ENCODE measurements at regions not wholly inside any gene's neighbourhood (a gene's known extent, or its start where the extent isn't known, plus 50 kb on each side); places are given as distances from the start of the nearest gene placed in this dataset.
"Not testable (repeated sequence)": the region's sequence is repeated elsewhere in the genome, so short reads cannot be mapped to it uniquely, and the experiment has no call there.

- H3K27me3 ChIP-seq, result no peaks in the 10 kb centered on the region
- H3K36me3 ChIP-seq (replicated peaks; ENCODE audit: insufficient read depth, low read depth), result no peaks in the 10 kb centered on the region
- H2AFZ ChIP-seq, result no peak overlapping the region
- no peak overlapping the region for H3K27ac ChIP-seq
- no peaks in the 10 kb centered on the region for H3K9me2 ChIP-seq (replicated peaks; ENCODE audit: insufficient read depth)
- H4K20me1 ChIP-seq (ENCODE audit: insufficient read depth, poor library complexity, severe bottlenecking), result no peaks in the 10 kb centered on the region
- no peak for DNase-seq (ENCODE audit: low spot score)
- no peak overlapping the region for H3K4me2 ChIP-seq
- H3K4me3 ChIP-seq, result no peak overlapping the region
- H3K79me2 ChIP-seq, result no peaks in the 10 kb centered on the region
- H3K4me1 ChIP-seq (ENCODE audit: insufficient read depth), result no peaks in the 10 kb centered on the region
- no peaks in the 10 kb centered on the region for H3K9me3 ChIP-seq (ENCODE audit: low read depth)
- TF ChIP-seq EZH2phosphoT487 (IDR thresholded peaks at IDR 0.05; ENCODE audit: low read depth, severe bottlenecking, unreplicated experiment) (no peak), CTCF (IDR thresholded peaks at IDR 0.05; ENCODE audit: poor library complexity) (no peak), EZH2 (IDR thresholded peaks at IDR 0.05; ENCODE audit: borderline replicate concordance) (no peak)
Observed at GRCh38 chr13:74264333-74264732, 130.1 kb upstream of the KLF12 start.

GRCh38 chr13:74260420-74260819 lies 126.2 kb upstream of the KLF12 start:
- WGBS (ENCODE audit: low lambda C conversion rate, missing lambda C conversion rate), result 96% methylated on average over 3 of the region's 3 CpGs
- not testable (repeated sequence) for H3K79me2 ChIP-seq; H3K36me3 ChIP-seq (replicated peaks; ENCODE audit: insufficient read depth, low read depth); H3K4me1 ChIP-seq (ENCODE audit: insufficient read depth); H3K4me3 ChIP-seq; H4K20me1 ChIP-seq (ENCODE audit: insufficient read depth, poor library complexity, severe bottlenecking); H3K9me2 ChIP-seq (replicated peaks; ENCODE audit: insufficient read depth); H3K27ac ChIP-seq; H3K9me3 ChIP-seq (ENCODE audit: low read depth); H3K27me3 ChIP-seq; H3K4me2 ChIP-seq; DNase-seq (ENCODE audit: low spot score); H2AFZ ChIP-seq

GRCh38 chr13:74259641-74260040 lies 125.4 kb upstream of the KLF12 start:
- no peak overlapping the region for H3K27ac ChIP-seq
- H3K9me3 ChIP-seq (ENCODE audit: low read depth), result no peaks in the 10 kb centered on the region
- no peak overlapping the region for H2AFZ ChIP-seq
- H3K27me3 ChIP-seq, result no peaks in the 10 kb centered on the region
- H3K4me3 ChIP-seq, result no peak overlapping the region
- no peaks in the 10 kb centered on the region for H3K4me1 ChIP-seq (ENCODE audit: insufficient read depth)
- TF ChIP-seq EZH2 (IDR thresholded peaks at IDR 0.05; ENCODE audit: borderline replicate concordance) (no peak), CTCF (IDR thresholded peaks at IDR 0.05; ENCODE audit: poor library complexity) (no peak), EZH2phosphoT487 (IDR thresholded peaks at IDR 0.05; ENCODE audit: low read depth, severe bottlenecking, unreplicated experiment) (no peak)
- H3K4me2 ChIP-seq, result no peak overlapping the region
- WGBS (ENCODE audit: low lambda C conversion rate, missing lambda C conversion rate), result 69% methylated on average over 3 of the region's 3 CpGs
- H3K79me2 ChIP-seq, result no peaks in the 10 kb centered on the region
- no peaks in the 10 kb centered on the region for H4K20me1 ChIP-seq (ENCODE audit: insufficient read depth, poor library complexity, severe bottlenecking)
- DNase-seq (ENCODE audit: low spot score), result no peak
- H3K36me3 ChIP-seq (replicated peaks; ENCODE audit: insufficient read depth, low read depth), result no peaks in the 10 kb centered on the region
- H3K9me2 ChIP-seq (replicated peaks; ENCODE audit: insufficient read depth), result no peaks in the 10 kb centered on the region

- Histone ChIP-seq H3K4me1 (ENCODE audit: insufficient read depth) (no peaks in the 10 kb centered on the region), H3K36me3 (replicated peaks; ENCODE audit: insufficient read depth, low read depth) (no peaks in the 10 kb centered on the region), H4K20me1 (ENCODE audit: insufficient read depth, poor library complexity, severe bottlenecking) (no peaks in the 10 kb centered on the region), H2AFZ (no peak overlapping the region), H3K9me2 (replicated peaks; ENCODE audit: insufficient read depth) (no peaks in the 10 kb centered on the region), H3K79me2 (no peaks in the 10 kb centered on the region), H3K27ac (no peak overlapping the region), H3K27me3 (no peaks in the 10 kb centered on the region), H3K9me3 (ENCODE audit: low read depth) (no peaks in the 10 kb centered on the region), H3K4me2 (no peak overlapping the region), H3K4me3 (no peak overlapping the region)
- DNase-seq (ENCODE audit: low spot score), result no peak
- TF ChIP-seq EZH2 (IDR thresholded peaks at IDR 0.05; ENCODE audit: borderline replicate concordance), result no peak
- no peak for TF ChIP-seq EZH2phosphoT487 (IDR thresholded peaks at IDR 0.05; ENCODE audit: low read depth, severe bottlenecking, unreplicated experiment)
- no peak for TF ChIP-seq CTCF (IDR thresholded peaks at IDR 0.05; ENCODE audit: poor library complexity)
- WGBS (ENCODE audit: low lambda C conversion rate, missing lambda C conversion rate), result 89% methylated on average over 4 of the region's 4 CpGs
Observed at GRCh38 chr13:74258961-74259360, 124.8 kb upstream of the KLF12 start.
